Gastrocnemius medialis (tissue), 4 donors: ENCODE measurements at regions not wholly inside any gene's neighbourhood (a gene's known extent, or its start where the extent isn't known, plus 50 kb on each side); places are given as distances from the start of the nearest gene placed in this dataset.

Experiments used
- ATAC-seq, 2 donors: fragments of 150-250 bp; one replicate each; pipeline ENCODE4 v1.9.1; 2016
- DNase-seq, 2 donors: peaks; one replicate each; pipeline ENCODE4 v3.0.0-alpha.2; 2019
- H3K27ac ChIP-seq, 4 donors: fragments of 200-600 bp; sonication (generic); 1 replicate in 1 of 4; 2 replicates in 3 of 4; pipeline ENCODE4 v1.5.1; 2016 to 2018; ENCODE audit warnings: mild to moderate bottlenecking in 2 of 4, moderate library complexity in 1 of 4
- H3K27me3 ChIP-seq, 3 donors: fragments of 200-600 bp; sonication (generic) in 2 of 3; 1 replicate in 1 of 3; 2 replicates in 2 of 3; pipeline versions ENCODE4 v1.5.1 to v1.6.0; 2016 to 2019; ENCODE audit warnings: mild to moderate bottlenecking in 1 of 3, moderate library complexity in 1 of 3
- H3K36me3 ChIP-seq, 2 donors: fragments of 200-600 bp; sonication (generic) in 1 of 2; one replicate each; pipeline ENCODE4 v1.5.1; 2017 to 2018
- H3K4me1 ChIP-seq, 2 donors: fragments of 200-600 bp; sonication (generic) in 1 of 2; one replicate each; pipeline ENCODE4 v1.5.1; 2016 to 2017; ENCODE audit warnings: mild to moderate bottlenecking in 2 of 2
- H3K4me3 ChIP-seq, 4 donors: fragments of 200-600 bp; sonication (generic) in 3 of 4; 1 replicate in 1 of 4; 2 replicates in 3 of 4; pipeline ENCODE4 v1.5.1; 2016 to 2019; ENCODE audit warnings: mild to moderate bottlenecking in 2 of 4
- H3K9me3 ChIP-seq, 3 donors: fragments of 200-600 bp; sonication (generic) in 2 of 3; 1 replicate in 1 of 3; 2 replicates in 2 of 3; pipeline ENCODE4 v1.5.1; 2016 to 2019
- POLR2A ChIP-seq, 2 donors: fragments of 450-650 bp; IDR thresholded peaks; one replicate each; pipeline ENCODE4 v1.6.1; 2017; ENCODE audit warnings: antibody characterized with exemption in 2 of 2, mild to moderate bottlenecking in 2 of 2, moderate library complexity in 2 of 2
- in situ Hi-C, 4 donors: fragments of 200-750 bp; cut with MboI; loops; one replicate each; pipeline versions ENCODE4 v1.15.0 to v1.8.0; 2017; ENCODE audit warnings: low sequenced_read_pairs in 4 of 4
- intact Hi-C: fragments of 100-400 bp; cut with DNase I; formaldehyde crosslinking; loops from one replicate; pipeline ENCODE4 v1.15.1; 2023; ENCODE audit warnings: low total_unique reads
- TF ChIP-seq, protein P1 (sequence below), 5 experiments: fragments of 450-650 bp in 3 of 5; fragments of 200-600 bp in 2 of 5; sonication (generic) in 2 of 5; IDR thresholded peaks in 4 of 5; conservative IDR thresholded peaks in 1 of 5; 1 replicate in 4 of 5; 2 replicates in 1 of 5; pipeline ENCODE4 v1.5.1; 2016 to 2019; ENCODE audit warnings: antibody characterized with exemption in 5 of 5, mild to moderate bottlenecking in 3 of 5, moderate library complexity in 3 of 5

DNA sequence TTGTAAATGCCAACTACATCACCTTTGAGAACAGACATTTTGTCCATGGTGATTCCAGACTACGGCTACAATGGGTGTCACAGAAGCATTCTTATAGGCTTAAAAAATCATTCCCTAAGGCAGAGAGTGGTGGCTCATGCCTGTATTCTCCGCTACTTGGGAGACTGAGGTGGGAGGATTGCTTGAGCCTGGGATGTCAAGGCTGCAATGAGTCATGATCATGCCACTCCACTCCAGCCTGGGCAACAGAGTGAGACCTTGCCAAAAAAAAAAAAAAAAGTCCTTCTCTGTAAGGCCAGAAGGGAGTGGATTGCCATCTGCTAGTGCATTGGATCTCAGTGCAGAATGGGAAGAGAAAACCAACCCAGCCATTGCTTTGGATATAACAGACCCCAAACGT lies 522.5 kb downstream of the VRK1 start:
- Histone ChIP-seq H3K27me3 (no peaks in the 10 kb centered on the region), H3K4me3 (no peak overlapping the region), H3K27ac (no peak overlapping the region), H3K9me3 (no peaks in the 10 kb centered on the region), H3K4me1 (no peaks in the 10 kb centered on the region), H3K36me3 (no peaks in the 10 kb centered on the region)
- TF ChIP-seq, protein P1, sequence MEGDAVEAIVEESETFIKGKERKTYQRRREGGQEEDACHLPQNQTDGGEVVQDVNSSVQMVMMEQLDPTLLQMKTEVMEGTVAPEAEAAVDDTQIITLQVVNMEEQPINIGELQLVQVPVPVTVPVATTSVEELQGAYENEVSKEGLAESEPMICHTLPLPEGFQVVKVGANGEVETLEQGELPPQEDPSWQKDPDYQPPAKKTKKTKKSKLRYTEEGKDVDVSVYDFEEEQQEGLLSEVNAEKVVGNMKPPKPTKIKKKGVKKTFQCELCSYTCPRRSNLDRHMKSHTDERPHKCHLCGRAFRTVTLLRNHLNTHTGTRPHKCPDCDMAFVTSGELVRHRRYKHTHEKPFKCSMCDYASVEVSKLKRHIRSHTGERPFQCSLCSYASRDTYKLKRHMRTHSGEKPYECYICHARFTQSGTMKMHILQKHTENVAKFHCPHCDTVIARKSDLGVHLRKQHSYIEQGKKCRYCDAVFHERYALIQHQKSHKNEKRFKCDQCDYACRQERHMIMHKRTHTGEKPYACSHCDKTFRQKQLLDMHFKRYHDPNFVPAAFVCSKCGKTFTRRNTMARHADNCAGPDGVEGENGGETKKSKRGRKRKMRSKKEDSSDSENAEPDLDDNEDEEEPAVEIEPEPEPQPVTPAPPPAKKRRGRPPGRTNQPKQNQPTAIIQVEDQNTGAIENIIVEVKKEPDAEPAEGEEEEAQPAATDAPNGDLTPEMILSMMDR (IDR thresholded peaks at IDR 0.05 in 4 of 5, conservative IDR thresholded peaks at IDR 0.05 in 1 of 5) = no peak
- TF ChIP-seq POLR2A (IDR thresholded peaks at IDR 0.05) = no peak
- DNase-seq (no peak), ATAC-seq (no peak)
- in situ Hi-C loops (no loop called here), intact Hi-C loops (no loop called here)

DNA sequence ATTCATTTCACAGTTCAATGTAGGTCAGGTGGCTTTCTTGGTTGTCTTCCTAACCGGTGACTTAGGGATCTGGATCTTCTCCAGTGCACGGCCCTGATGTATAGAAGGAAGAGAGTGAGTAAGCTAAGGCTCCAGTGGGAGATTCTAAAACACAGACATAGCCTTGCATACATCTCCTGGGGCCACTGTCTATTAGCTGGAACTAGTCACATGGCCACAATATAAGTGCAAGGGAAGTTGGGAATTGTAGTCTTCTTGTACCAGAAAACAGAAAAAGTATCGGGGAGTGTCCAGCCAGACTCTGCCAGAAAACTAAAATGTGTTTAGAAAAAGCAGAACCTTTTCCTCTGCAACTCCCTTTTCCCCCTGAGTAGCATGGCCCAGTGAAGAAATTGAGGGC lies 531.6 kb downstream of the VRK1 start:
- no peaks in the 10 kb centered on the region for H3K4me1 ChIP-seq
- H3K27ac ChIP-seq = no peak overlapping the region
- no peaks in the 10 kb centered on the region for H3K9me3 ChIP-seq
- TF ChIP-seq POLR2A (IDR thresholded peaks at IDR 0.05) = no peak
- TF ChIP-seq, protein P1 (IDR thresholded peaks at IDR 0.05 in 4 of 5, conservative IDR thresholded peaks at IDR 0.05 in 1 of 5) = no peak
- intact Hi-C loops = no loop called here
- no peaks in the 10 kb centered on the region for H3K36me3 ChIP-seq
- H3K27me3 ChIP-seq = no peaks in the 10 kb centered on the region
- in situ Hi-C loops = no loop called here
- DNase-seq = no peak
- no peak overlapping the region for H3K4me3 ChIP-seq
- no peak for ATAC-seq

DNA sequence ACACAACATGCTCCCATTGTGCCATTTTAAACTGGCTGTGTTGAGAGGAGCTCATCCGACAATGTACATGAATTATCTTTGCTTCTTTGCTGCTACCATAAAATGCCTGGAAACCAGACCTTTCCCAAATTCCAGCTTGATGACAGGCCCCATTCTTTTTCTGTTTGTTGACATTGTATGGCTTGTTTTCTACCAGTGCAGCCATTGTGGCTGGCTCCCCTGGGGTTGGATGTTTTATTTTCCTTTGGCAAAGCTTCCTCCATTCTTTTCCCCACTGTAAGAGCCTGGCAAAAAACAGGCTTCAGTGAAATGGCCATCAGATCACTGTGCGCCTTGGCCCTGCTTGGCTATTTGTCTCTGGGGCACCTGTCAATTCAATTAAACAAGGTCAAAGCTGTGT lies 532.5 kb downstream of the VRK1 start:
- Histone ChIP-seq H3K36me3 (no peaks in the 10 kb centered on the region), H3K27ac (no peak overlapping the region), H3K27me3 (no peaks in the 10 kb centered on the region), H3K4me1 (no peaks in the 10 kb centered on the region), H3K4me3 (no peak overlapping the region), H3K9me3 (no peaks in the 10 kb centered on the region)
- TF ChIP-seq, protein P1 (IDR thresholded peaks at IDR 0.05 in 4 of 5, conservative IDR thresholded peaks at IDR 0.05 in 1 of 5) = no peak
- TF ChIP-seq POLR2A (IDR thresholded peaks at IDR 0.05) = no peak
- ATAC-seq = no peak
- intact Hi-C loops = no loop called here
- no peak for DNase-seq
- in situ Hi-C loops = no loop called here

DNA sequence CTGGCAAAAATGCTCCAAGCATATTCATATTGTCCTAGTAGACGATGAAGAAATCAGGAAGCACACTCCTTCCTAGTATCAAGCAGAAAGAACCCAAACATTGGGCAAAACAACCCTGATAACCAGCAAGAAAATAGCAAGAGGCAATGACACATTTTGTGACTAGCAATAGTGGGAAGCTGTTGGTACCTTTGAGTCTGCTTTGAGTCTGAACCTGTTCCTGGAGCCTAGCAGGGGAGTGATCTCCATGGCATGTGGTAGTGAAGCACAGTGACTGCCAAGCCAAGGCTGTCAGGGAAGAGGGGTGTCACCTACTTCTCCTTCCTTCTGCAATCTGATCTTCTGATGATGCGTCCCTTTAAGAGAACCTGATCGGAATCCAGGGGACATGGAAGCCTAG lies 533.9 kb downstream of the VRK1 start:
- ATAC-seq (no peak), DNase-seq (no peak)
- Histone ChIP-seq H3K9me3 (no peaks in the 10 kb centered on the region), H3K27ac (no peak overlapping the region), H3K4me1 (no peaks in the 10 kb centered on the region), H3K27me3 (no peaks in the 10 kb centered on the region), H3K4me3 (no peak overlapping the region), H3K36me3 (no peaks in the 10 kb centered on the region)
- in situ Hi-C loops = no loop called here
- TF ChIP-seq, protein P1 (IDR thresholded peaks at IDR 0.05 in 4 of 5, conservative IDR thresholded peaks at IDR 0.05 in 1 of 5) = no peak
- TF ChIP-seq POLR2A (IDR thresholded peaks at IDR 0.05) = no peak
- intact Hi-C loops = no loop called here

DNA sequence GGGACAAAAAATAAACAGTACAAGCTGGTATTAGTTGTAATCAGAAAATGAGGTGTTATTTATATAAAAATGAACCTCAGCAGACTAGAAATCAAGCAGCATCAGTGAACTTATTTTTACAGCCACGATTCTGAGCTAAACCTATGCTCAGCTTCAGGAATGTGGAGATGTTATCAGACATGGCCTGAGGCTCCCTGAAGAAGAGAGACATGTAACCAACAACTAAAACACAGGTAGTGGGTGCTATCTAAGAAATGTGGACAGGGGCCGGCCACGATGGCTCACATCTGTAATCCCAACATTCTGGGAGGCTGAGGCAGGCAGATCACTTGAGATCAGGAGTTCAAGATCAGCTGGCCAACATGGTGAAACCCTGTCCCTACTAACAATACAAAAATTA lies 534.3 kb downstream of the VRK1 start:
- no peaks in the 10 kb centered on the region for H3K4me1 ChIP-seq
- intact Hi-C loops = no loop called here

More for the DNA sequence above, 534.3 kb downstream of the VRK1 start:
- in situ Hi-C loops = no loop called here
- Histone ChIP-seq H3K27ac (no peak overlapping the region), H3K27me3 (no peaks in the 10 kb centered on the region), H3K9me3 (no peaks in the 10 kb centered on the region), H3K36me3 (no peaks in the 10 kb centered on the region), H3K4me3 (no peak overlapping the region)
- DNase-seq (no peak), ATAC-seq (no peak)
- TF ChIP-seq, protein P1 (IDR thresholded peaks at IDR 0.05 in 4 of 5, conservative IDR thresholded peaks at IDR 0.05 in 1 of 5) = no peak
- no peak for TF ChIP-seq POLR2A (IDR thresholded peaks at IDR 0.05)
